ENCODE measurements at regions not wholly inside any gene's neighbourhood (a gene's known extent, or its start where the extent isn't known, plus 50 kb on each side); places are given as distances from the start of the nearest gene placed in this dataset.
A peak's percentile ranks its signal among the peaks of the same experiment; 100 is the strongest.

- TF ChIP-seq POLR2A (IDR thresholded peaks at IDR 0.05; ENCODE audit: low read depth, low read length) (peak; percentile 77; the same call in 1 of the 2 replicates), CTCF (conservative IDR thresholded peaks at IDR 0.05; ENCODE audit: low read depth, low read length) (no peak), CHD1 (IDR thresholded peaks at IDR 0.05; ENCODE audit: low read depth, low read length) (peak; percentile 3; the same call in 1 of the 2 replicates), BHLHE40 (IDR thresholded peaks at IDR 0.05; ENCODE audit: low read depth, low read length) (no peak), RFX5 (IDR thresholded peaks at IDR 0.05; ENCODE audit: low read depth, low read length) (no peak), USF2 (IDR thresholded peaks at IDR 0.05; ENCODE audit: low read depth, low read length) (no peak), RAD21 (IDR thresholded peaks at IDR 0.05; ENCODE audit: low read length) (peak; percentile 20; the same call in 1 of the 2 replicates), NFE2L2 (IDR thresholded peaks at IDR 0.05; ENCODE audit: low read depth, low read length) (no peak), RCOR1 (IDR thresholded peaks at IDR 0.05; ENCODE audit: insufficient replicate concordance, low read length) (no peak), FOS (IDR thresholded peaks at IDR 0.05; ENCODE audit: low read depth, low read length) (peak; percentile 44; the same call in 1 of the 2 replicates), CEBPB (IDR thresholded peaks at IDR 0.05; ENCODE audit: low read depth, low read length) (peak; percentile 8; the same call in 1 of the 2 replicates), MAFK (IDR thresholded peaks at IDR 0.05; ENCODE audit: low read depth, low read length) (peak; percentile 39; the same call in 1 of the 2 replicates), SMC3 (IDR thresholded peaks at IDR 0.05; ENCODE audit: low read depth, low read length) (peak; percentile 21; the same call in 1 of the 2 replicates)
- TF ChIP-seq, protein P1, sequence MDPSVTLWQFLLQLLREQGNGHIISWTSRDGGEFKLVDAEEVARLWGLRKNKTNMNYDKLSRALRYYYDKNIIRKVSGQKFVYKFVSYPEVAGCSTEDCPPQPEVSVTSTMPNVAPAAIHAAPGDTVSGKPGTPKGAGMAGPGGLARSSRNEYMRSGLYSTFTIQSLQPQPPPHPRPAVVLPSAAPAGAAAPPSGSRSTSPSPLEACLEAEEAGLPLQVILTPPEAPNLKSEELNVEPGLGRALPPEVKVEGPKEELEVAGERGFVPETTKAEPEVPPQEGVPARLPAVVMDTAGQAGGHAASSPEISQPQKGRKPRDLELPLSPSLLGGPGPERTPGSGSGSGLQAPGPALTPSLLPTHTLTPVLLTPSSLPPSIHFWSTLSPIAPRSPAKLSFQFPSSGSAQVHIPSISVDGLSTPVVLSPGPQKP (IDR thresholded peaks at IDR 0.05; ENCODE audit: borderline replicate concordance, low read depth, low read length), result no peak
These were observed 663.9 kb upstream of the RGMB start for GRCh38 chr5:98109561-98110006.
